GM23338 (cell line): ENCODE measurements at regions not wholly inside any gene's neighbourhood (a gene's known extent, or its start where the extent isn't known, plus 50 kb on each side); places are given as distances from the start of the nearest gene placed in this dataset.

Experiments used
- ATAC-seq: fragments of 200-7000 bp; cut with Tn5 transposase; 3 replicates; pipeline ENCODE4 v1.9.1; 2020
- DNase-seq: peaks from one replicate; pipeline ENCODE4 v3.0.0-alpha.2; 2015; ENCODE audit warnings: low spot score
- H2AFZ ChIP-seq: fragments of 200-600 bp; sonication (generic); 2 replicates; pipeline ENCODE4 v1.8.0; 2016; ENCODE audit warnings: antibody characterized with exemption, mild to moderate bottlenecking, moderate library complexity
- H3F3A ChIP-seq: fragments of 200-600 bp; sonication (generic); replicated peaks from 2 replicates; pipeline ENCODE4 v1.8.0; 2017; ENCODE audit warnings: antibody characterized with exemption, mixed run types, low read depth
- H3K27ac ChIP-seq: fragments of 200-600 bp; sonication (generic); 2 replicates; pipeline ENCODE4 v1.6.1; 2016; ENCODE audit warnings: low read depth
- H3K27me3 ChIP-seq: fragments of 200-600 bp; sonication (generic); 2 replicates; pipeline ENCODE4 v1.8.0; 2016; ENCODE audit warnings: mild to moderate bottlenecking, mixed run types, moderate library complexity; ENCODE audit not compliant: insufficient read depth
- H3K36me3 ChIP-seq: fragments of 200-600 bp; sonication (generic); 2 replicates; pipeline ENCODE4 v1.8.0; 2016; ENCODE audit warnings: mild to moderate bottlenecking; ENCODE audit not compliant: insufficient read depth
- H3K4me1 ChIP-seq: fragments of 200-600 bp; sonication (generic); 2 replicates; pipeline ENCODE4 v1.8.0; 2016; ENCODE audit warnings: mild to moderate bottlenecking, moderate library complexity; ENCODE audit not compliant: insufficient read depth
- H3K4me2 ChIP-seq: fragments of 200-600 bp; sonication (generic); 2 replicates; pipeline ENCODE4 v1.7.1; 2017; ENCODE audit warnings: mixed run types
- H3K4me3 ChIP-seq: fragments of 200-600 bp; sonication (generic); 2 replicates; pipeline ENCODE4 v1.6.1; 2016; ENCODE audit warnings: mixed run types
- H3K79me2 ChIP-seq: fragments of 200-600 bp; sonication (generic); replicated peaks from 2 replicates; pipeline ENCODE4 v1.8.0; 2017; ENCODE audit warnings: mild to moderate bottlenecking; ENCODE audit not compliant: insufficient read depth
- H3K9me2 ChIP-seq: fragments of 200-600 bp; sonication (generic); 2 replicates; pipeline ENCODE4 v1.8.0; 2017; ENCODE audit not compliant: insufficient read depth
- H4K20me1 ChIP-seq: fragments of 200-600 bp; sonication (generic); replicated peaks from 2 replicates; pipeline ENCODE4 v1.8.0; 2017; ENCODE audit warnings: mild to moderate bottlenecking; ENCODE audit not compliant: insufficient read depth
- H3K27ac Mint-ChIP-seq: 2 replicates; pipeline ENCODE4 v1.8.0; 2020; ENCODE audit warnings: inconsistent platforms, mild to moderate bottlenecking, moderate library complexity, mixed read lengths
- H3K27me3 Mint-ChIP-seq: 3 replicates; pipeline ENCODE4 v1.8.0; 2022; ENCODE audit warnings: low read depth, mild to moderate bottlenecking, moderate library complexity, mixed read lengths, inconsistent platforms; ENCODE audit not compliant: insufficient read depth, poor library complexity
- H3K36me3 Mint-ChIP-seq: 3 replicates; pipeline ENCODE4 v1.8.0; 2021; ENCODE audit warnings: low read depth, mild to moderate bottlenecking, inconsistent platforms, moderate library complexity, mixed read lengths
- H3K4me1 Mint-ChIP-seq: 3 replicates; pipeline ENCODE4 v1.8.0; 2020; ENCODE audit warnings: mild to moderate bottlenecking, inconsistent platforms, mixed read lengths
- H3K4me3 Mint-ChIP-seq: 3 replicates; pipeline ENCODE4 v1.8.0; 2021; ENCODE audit warnings: moderate library complexity, mild to moderate bottlenecking, inconsistent platforms, mixed read lengths
- H3K9me3 Mint-ChIP-seq: 3 replicates; pipeline ENCODE4 v1.8.0; 2020; ENCODE audit warnings: moderate library complexity, mild to moderate bottlenecking, inconsistent platforms, mixed read lengths
- CREB1 ChIP-seq: fragments of 250-450 bp; sonication (Bioruptor Pico); IDR thresholded peaks from 2 replicates; pipeline ENCODE4 v1.5.0; 2020; ENCODE audit warnings: low read depth, mild to moderate bottlenecking, moderate library complexity
- POLR2AphosphoS5 ChIP-seq: IDR thresholded peaks from 2 replicates; pipeline ENCODE4 v1.6.1; 2016; ENCODE audit warnings: antibody characterized with exemption, low read depth
- ZNF114 ChIP-seq: fragments of 250-450 bp; sonication (Bioruptor Pico); IDR thresholded peaks from 2 replicates; pipeline ENCODE4 v1.5.0; 2020; ENCODE audit warnings: mild to moderate bottlenecking, moderate library complexity
- TF ChIP-seq, protein P1 (sequence below): IDR thresholded peaks from one replicate; pipeline ENCODE4 v1.6.1; 2018; ENCODE audit warnings: antibody characterized with exemption; ENCODE audit not compliant: unreplicated experiment
- TF ChIP-seq, protein P2 (sequence below): fragments of 250-450 bp; sonication (Bioruptor Pico); IDR thresholded peaks from 2 replicates; pipeline ENCODE4 v1.5.0; 2020; ENCODE audit warnings: mild to moderate bottlenecking, moderate library complexity
- TF ChIP-seq, protein P3 (sequence below): IDR thresholded peaks from 2 replicates; pipeline ENCODE4 v1.6.1; 2016; ENCODE audit warnings: antibody characterized with exemption

DNA sequence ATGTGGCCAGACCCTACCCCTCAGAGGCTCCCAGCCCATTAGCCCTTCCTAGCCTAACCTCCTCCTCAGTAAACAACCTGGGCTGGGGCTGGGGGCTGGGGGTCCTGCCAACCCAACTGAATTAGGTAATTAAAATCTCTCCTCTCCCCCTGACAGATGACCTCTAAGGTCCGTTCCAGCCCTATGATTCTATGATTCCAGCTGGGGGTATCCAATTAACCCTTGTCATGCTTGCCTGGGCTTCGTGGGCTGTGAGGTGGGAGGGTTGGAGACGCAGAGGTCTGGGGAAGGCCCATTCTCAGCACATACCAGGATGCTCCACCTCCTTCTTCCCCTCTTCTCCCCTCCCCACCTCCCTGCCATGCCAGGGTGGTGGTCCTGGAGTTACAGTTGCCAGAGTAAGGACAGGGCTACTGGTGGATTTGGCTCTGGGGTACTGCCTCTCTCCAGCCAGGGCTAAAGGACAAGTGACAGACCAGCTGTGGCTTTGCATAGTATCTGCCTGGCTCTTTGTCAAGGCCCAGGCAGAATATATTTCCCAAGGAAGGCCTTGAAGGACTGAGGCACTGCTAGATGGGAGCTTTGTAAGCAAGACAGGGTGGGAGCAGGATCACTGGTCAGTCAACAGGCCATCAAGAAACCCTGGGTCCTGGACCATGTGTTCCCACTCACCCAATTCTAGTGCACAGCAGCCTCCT, 82.1 kb downstream of the EFNB1 start (continued):
- TF ChIP-seq, protein P1, sequence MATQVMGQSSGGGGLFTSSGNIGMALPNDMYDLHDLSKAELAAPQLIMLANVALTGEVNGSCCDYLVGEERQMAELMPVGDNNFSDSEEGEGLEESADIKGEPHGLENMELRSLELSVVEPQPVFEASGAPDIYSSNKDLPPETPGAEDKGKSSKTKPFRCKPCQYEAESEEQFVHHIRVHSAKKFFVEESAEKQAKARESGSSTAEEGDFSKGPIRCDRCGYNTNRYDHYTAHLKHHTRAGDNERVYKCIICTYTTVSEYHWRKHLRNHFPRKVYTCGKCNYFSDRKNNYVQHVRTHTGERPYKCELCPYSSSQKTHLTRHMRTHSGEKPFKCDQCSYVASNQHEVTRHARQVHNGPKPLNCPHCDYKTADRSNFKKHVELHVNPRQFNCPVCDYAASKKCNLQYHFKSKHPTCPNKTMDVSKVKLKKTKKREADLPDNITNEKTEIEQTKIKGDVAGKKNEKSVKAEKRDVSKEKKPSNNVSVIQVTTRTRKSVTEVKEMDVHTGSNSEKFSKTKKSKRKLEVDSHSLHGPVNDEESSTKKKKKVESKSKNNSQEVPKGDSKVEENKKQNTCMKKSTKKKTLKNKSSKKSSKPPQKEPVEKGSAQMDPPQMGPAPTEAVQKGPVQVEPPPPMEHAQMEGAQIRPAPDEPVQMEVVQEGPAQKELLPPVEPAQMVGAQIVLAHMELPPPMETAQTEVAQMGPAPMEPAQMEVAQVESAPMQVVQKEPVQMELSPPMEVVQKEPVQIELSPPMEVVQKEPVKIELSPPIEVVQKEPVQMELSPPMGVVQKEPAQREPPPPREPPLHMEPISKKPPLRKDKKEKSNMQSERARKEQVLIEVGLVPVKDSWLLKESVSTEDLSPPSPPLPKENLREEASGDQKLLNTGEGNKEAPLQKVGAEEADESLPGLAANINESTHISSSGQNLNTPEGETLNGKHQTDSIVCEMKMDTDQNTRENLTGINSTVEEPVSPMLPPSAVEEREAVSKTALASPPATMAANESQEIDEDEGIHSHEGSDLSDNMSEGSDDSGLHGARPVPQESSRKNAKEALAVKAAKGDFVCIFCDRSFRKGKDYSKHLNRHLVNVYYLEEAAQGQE, result no peak

DNA sequence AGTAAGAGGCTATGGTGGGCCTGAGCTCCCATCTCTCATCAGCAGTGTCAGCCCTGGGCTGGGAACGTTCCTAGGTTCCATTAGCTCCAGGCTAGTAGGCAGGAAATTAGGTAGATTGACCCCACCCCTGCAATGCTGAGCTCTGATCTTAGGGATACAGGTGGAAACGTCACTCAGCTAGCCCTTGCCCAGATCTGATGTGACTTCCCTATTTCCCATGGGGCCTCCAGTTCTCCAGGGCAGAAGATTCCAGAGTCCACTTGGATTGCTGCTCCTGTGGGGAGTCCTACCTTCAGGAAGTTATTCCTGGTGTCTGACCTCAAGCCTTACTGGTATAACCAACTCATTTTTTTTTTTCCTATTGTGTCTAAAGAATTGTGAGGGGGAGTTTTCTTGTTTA, 81.1 kb downstream of the EFNB1 start:
- no peaks in the 10 kb centered on the region for H3K9me3 Mint-ChIP-seq
- H3F3A ChIP-seq, result no peaks in the 10 kb centered on the region
- peaks cover 9% of the 10 kb centered on the region for H3K27me3 Mint-ChIP-seq
- H2AFZ ChIP-seq, result no peak overlapping the region
- H3K4me2 ChIP-seq, result no peak overlapping the region
- peaks cover 4% of the 10 kb centered on the region; the same call in 1 of the 2 replicates for H3K4me1 ChIP-seq
- no peak overlapping the region for H3K4me3 Mint-ChIP-seq
- DNase-seq (no peak), ATAC-seq (no peak)
- no peaks in the 10 kb centered on the region for H3K9me2 ChIP-seq
- H3K27me3 ChIP-seq, result no peaks in the 10 kb centered on the region
- no peak overlapping the region for H3K27ac ChIP-seq
- H3K36me3 Mint-ChIP-seq, result no peaks in the 10 kb centered on the region
- H3K27ac Mint-ChIP-seq, result no peak overlapping the region
- no peaks in the 10 kb centered on the region for H4K20me1 ChIP-seq
- H3K36me3 ChIP-seq, result no peaks in the 10 kb centered on the region
- TF ChIP-seq POLR2AphosphoS5, result no peak
- TF ChIP-seq, protein P2, sequence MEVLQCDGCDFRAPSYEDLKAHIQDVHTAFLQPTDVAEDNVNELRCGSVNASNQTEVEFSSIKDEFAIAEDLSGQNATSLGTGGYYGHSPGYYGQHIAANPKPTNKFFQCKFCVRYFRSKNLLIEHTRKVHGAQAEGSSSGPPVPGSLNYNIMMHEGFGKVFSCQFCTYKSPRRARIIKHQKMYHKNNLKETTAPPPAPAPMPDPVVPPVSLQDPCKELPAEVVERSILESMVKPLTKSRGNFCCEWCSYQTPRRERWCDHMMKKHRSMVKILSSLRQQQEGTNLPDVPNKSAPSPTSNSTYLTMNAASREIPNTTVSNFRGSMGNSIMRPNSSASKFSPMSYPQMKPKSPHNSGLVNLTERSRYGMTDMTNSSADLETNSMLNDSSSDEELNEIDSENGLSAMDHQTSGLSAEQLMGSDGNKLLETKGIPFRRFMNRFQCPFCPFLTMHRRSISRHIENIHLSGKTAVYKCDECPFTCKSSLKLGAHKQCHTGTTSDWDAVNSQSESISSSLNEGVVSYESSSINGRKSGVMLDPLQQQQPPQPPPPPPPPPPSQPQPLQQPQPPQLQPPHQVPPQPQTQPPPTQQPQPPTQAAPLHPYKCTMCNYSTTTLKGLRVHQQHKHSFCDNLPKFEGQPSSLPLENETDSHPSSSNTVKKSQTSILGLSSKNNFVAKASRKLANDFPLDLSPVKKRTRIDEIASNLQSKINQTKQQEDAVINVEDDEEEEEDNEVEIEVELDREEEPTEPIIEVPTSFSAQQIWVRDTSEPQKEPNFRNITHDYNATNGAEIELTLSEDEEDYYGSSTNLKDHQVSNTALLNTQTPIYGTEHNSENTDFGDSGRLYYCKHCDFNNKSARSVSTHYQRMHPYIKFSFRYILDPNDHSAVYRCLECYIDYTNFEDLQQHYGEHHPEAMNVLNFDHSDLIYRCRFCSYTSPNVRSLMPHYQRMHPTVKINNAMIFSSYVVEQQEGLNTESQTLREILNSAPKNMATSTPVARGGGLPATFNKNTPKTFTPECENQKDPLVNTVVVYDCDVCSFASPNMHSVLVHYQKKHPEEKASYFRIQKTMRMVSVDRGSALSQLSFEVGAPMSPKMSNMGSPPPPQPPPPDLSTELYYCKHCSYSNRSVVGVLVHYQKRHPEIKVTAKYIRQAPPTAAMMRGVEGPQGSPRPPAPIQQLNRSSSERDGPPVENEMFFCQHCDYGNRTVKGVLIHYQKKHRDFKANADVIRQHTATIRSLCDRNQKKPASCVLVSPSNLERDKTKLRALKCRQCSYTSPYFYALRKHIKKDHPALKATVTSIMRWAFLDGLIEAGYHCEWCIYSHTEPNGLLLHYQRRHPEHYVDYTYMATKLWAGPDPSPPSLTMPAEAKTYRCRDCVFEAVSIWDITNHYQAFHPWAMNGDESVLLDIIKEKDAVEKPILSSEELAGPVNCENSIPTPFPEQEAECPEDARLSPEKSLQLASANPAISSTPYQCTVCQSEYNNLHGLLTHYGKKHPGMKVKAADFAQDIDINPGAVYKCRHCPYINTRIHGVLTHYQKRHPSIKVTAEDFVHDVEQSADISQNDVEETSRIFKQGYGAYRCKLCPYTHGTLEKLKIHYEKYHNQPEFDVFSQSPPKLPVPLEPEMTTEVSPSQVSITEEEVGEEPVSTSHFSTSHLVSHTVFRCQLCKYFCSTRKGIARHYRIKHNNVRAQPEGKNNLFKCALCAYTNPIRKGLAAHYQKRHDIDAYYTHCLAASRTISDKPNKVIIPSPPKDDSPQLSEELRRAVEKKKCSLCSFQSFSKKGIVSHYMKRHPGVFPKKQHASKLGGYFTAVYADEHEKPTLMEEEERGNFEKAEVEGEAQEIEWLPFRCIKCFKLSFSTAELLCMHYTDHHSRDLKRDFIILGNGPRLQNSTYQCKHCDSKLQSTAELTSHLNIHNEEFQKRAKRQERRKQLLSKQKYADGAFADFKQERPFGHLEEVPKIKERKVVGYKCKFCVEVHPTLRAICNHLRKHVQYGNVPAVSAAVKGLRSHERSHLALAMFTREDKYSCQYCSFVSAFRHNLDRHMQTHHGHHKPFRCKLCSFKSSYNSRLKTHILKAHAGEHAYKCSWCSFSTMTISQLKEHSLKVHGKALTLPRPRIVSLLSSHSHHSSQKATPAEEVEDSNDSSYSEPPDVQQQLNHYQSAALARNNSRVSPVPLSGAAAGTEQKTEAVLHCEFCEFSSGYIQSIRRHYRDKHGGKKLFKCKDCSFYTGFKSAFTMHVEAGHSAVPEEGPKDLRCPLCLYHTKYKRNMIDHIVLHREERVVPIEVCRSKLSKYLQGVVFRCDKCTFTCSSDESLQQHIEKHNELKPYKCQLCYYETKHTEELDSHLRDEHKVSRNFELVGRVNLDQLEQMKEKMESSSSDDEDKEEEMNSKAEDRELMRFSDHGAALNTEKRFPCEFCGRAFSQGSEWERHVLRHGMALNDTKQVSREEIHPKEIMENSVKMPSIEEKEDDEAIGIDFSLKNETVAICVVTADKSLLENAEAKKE, result no peak
- TF ChIP-seq, protein P3, sequence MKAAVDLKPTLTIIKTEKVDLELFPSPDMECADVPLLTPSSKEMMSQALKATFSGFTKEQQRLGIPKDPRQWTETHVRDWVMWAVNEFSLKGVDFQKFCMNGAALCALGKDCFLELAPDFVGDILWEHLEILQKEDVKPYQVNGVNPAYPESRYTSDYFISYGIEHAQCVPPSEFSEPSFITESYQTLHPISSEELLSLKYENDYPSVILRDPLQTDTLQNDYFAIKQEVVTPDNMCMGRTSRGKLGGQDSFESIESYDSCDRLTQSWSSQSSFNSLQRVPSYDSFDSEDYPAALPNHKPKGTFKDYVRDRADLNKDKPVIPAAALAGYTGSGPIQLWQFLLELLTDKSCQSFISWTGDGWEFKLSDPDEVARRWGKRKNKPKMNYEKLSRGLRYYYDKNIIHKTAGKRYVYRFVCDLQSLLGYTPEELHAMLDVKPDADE, result no peak
- TF ChIP-seq CREB1, result no peak
- TF ChIP-seq ZNF114, result no peak
- no peak overlapping the region for H3K4me3 ChIP-seq
- peaks cover 23% of the 10 kb centered on the region for H3K4me1 Mint-ChIP-seq
- H3K79me2 ChIP-seq, result no peaks in the 10 kb centered on the region
